Forelimb muscle (tissue), 1 donor: ENCODE measurements at regions not wholly inside any gene's neighbourhood (a gene's known extent, or its start where the extent isn't known, plus 50 kb on each side); places are given as distances from the start of the nearest gene placed in this dataset.
"Not testable (repeated sequence)": the region's sequence is repeated elsewhere in the genome, so short reads cannot be mapped to it uniquely, and the experiment has no call there.

Experiments used
- DNase-seq: peaks from one replicate; pipeline ENCODE4 v3.0.0-alpha.2; 2013; ENCODE audit warnings: low read depth

DNA sequence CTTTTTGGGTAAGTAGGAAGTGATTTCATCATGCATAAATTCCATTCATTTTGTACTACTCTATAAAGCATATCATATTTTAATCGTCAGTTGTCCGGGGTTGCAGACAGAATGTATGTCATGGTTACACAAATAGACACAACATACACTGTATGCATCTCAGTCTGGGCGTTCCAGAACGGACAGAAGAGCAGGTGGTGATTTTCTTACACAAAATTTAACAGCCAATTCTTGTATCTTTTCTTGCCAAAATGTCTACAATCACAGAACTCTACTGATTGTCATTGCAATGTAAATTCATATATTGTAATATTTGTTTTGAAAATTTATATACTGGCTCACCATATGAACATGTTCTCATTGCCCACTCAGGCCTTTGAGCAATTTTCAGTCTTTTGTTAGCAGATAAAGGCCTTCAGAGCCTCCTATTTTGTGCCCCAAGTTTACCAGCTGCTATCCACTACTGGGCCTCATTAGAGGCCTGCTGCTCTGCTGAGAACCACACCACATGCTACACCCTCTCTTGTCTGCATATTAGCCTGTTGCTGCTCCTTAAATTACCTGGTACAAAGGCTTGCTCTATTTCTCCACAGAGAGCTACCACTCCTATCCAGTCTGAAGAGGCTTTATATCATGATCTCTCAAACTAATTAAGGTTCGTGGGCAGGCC, 61.5 kb downstream of the PRDM13 start:
- DNase-seq: no peak

DNA sequence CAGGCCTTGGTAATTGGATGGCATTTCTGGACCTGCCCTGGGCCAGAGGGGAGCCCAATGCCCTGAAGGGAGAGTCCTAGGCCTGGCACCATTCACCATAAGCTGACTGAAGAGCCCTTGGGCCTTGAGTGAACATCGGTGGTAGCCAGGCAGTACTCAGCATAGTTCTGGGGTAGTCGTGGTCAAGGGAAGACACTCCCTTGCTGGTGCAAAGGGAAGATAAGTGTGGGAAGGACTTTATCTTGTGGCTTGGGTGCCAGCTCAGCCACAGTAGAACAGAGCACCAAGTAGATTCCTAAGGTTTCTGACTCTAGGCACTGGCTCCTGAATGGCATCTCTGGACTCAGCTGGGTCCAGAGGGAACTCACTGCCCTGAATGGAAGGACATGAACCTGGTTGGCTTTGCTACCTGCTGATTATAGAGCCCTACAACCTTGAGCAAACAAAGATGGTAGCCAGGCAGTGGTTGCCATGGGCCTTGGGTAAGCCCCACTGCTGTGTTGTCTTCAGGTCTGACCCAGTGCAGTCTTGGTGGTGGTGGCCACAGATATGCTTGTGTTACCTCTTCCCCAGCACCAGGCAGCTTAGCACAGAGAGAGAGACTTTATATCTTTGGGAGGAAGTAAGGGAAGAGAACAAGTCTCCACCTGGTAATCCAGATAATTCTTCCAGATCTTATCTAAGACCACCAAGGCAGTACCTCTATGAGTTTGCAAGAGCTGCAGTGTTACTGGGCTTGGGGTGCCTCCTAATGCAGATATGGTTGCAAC, 83.5 kb downstream of the PRDM13 start:
- DNase-seq: no peak

DNA sequence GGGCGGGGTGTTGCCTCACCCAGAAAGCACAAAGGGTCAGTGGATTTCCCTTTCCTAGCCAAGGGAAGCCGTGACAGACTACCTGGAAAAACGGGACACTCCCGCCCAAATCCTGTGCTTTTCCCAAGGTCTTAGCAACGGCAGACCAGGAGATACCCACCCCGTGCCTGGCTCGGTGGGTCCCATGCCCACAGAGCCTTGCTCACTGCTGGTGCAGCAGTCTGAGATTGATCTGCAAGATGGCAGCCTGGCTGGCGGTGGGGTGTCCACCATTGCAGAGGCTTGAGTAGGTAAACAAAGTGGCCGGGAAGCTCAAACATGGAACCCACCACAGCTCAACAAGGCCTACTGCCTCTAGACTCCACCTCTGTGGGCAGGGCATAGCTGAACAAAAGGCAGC, 95.7 kb downstream of the PRDM13 start:
- DNase-seq: not testable (repeated sequence)

DNA sequence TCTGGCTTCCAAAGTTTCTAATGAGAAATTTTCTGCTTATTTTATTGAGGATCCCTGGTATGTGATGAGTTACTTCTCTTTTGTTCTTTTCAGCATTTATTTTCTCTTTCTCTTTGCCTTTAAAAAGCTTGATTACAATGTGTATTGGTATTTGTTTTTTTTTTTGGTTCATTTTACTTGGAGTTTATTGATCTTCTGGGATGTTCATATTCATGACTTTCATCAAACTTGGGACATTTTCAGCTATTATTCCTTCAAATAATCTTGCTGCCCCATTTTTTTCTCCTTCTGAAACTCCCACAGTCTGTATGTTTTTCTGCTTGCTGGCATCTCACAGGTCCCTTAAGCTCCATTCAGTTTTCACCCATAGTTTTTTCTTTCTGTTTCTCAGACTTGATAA, 102.4 kb downstream of the PRDM13 start:
- DNase-seq: no peak

DNA sequence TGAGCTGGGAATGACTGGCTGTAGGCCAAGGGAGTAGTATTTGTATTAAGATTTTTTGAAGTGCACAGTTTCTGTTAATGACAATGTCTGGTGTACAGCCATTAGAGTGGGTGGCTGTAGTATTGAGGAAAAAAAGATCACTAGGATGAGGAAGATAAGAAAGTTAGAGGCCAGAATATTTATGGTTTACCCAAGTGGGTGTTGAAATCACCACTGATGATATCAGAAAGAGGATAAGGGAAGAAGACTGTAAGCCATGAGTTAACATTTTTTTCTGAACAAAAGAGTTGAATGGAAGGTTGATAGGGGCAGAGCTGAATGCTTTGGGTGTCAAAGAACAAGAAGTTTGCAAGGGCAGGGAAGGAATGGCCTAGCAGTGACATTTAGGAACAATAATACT, 104.7 kb downstream of the PRDM13 start:
- DNase-seq: no peak

DNA sequence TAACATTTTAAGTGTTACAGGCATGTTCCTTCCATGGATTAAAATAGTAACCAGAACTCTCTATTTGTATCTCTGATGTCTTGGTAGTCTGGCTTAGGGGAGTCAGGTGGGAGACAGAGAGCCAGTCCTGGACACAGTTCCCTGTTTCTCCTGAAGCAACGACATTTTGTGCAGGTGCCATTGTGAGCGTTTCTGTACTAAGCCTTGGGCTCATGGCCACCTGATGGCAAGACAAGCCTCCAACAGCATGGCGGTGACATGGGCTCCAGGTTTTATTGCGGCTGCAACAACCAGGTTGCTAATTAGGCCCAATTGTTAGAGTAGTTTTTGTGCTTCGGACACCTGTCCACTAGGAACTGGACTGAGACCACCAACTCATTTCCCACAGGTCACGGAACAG, 105.3 kb downstream of the PRDM13 start:
- DNase-seq: no peak

DNA sequence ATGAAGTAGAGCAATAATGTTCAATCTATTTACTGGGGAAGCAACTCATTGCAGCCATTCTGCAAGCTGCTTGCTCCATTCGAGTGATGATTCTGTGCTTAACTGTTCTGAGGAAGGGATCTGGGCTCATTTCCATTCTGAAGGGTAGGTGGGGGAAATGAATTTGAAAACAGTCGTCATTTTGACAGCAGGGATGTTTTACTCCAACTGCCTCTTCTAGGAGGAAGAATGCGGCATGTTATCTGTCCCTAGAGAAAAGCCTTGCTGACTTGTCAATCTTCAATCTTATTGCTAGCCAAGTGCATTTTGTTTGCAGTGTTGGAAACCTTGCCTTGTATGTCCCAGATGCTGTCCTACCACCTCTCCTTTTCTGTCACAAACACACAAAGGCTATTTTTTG, 105.9 kb downstream of the PRDM13 start:
- no peak for DNase-seq

DNA sequence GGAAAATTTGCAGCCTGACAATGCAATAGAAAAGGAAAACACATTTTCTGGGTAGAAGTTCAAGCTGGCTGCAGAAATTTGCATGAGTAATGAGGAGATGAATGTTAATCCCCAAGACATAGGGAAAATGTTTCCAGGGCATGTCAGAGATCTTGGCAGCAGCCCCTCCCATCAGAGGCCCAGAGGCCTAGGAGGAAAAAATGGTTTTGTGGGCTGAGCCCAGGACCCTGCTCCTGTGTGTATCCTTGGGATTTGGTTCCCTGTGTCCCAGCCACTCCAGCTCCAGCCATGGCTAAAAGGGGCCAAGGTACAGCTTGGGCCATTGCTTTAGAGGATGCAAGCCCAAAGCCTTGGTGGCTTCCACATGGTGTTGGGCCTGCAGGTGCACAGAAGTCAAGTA, 115.4 kb downstream of the PRDM13 start:
- not testable (repeated sequence) for DNase-seq

DNA sequence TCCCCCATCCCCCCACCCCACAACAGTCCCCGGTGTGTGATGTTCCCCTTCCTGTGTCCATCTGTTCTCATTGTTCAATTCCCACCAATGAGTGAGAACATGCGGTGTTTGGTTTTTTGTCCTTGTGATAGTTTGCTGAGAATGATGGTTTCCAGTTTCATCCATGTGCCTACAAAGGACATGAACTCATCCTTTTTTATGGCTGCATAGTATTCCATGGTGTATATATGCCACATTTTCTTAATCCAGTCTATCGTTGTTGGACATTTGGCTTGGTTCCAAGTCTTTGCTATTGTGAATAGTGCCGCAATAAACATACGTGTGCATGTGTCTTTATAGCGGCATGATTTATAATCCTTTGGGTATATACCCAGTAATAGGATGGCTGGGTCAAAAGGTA, 123.6 kb downstream of the PRDM13 start:
- DNase-seq: not testable (repeated sequence)

DNA sequence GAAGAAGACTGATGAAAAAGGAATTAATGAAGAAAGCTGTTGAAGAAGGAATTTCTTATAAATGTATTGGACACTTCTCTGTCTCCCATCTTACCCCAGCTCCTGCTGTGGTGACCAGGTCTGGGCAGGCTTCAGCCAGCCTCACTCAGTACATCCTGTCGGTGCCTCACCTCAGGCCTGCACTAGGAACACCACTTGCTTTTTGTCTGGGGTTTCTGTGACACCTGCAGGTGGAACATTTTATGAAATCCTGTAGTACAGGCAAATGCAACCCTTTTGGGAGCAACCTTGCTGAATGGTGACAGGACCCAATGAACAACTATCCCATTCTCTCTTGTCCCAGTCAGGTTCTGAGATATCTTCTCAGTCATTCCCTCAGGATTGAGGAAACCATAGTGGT, 129.7 kb downstream of the PRDM13 start:
- DNase-seq: no peak

DNA sequence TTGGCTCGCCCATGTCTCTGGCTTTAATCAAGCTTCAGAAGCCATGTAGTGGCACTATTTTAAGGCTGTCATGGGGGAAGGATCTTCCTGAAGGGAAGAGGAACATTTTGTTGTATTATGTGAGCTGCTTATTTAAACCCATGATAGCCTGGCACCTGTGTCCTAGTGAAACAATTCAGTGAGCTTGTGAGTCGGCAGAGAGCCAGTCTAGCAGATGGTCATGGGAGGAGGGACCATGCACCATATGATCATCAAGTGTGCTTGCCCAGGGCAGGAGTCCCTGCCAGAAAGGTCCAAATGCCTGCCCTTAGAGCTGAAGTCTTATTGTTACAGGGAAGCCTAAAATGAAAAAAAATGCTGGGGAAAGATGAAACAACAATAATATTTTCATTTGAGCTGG, 132.9 kb downstream of the PRDM13 start:
- DNase-seq: no peak

DNA sequence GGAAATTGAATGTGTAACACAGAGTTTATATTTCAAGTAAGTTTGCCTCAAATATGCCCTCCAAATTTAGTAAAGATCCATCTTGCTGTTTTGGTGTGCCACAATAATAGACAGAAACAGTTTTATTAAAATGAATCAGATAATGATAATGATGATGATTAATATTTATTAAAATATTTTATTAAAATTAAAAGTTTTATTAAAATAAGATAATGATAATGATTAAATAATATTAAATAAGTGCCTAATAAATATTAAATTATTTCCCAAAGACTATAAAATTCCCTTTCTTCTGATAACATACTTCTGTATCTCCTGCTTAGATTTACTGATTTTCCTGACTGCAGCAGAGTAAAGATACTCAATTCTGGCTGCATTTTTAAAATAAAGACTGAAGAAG, 134.5 kb downstream of the PRDM13 start:
- DNase-seq: no peak

DNA sequence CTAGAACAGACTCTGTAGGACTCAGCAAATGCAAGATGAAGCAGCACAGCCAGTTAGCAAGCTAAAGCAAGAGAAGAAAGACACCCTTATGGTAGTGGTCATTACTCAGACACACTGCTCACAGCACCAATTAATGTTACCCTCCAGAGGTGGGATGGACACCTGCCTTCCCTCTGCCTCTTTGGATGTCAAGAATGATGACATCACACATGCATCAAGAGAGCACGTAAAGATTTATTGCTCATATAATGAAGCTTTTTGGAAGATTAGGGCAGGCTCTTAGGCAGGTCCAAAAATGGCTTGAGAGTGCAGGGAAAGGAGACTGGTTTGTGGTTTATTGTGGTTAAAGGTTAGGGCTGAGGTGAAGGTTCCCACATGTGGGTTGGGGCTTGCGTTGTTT, 137.0 kb downstream of the PRDM13 start:
- no peak for DNase-seq

DNA sequence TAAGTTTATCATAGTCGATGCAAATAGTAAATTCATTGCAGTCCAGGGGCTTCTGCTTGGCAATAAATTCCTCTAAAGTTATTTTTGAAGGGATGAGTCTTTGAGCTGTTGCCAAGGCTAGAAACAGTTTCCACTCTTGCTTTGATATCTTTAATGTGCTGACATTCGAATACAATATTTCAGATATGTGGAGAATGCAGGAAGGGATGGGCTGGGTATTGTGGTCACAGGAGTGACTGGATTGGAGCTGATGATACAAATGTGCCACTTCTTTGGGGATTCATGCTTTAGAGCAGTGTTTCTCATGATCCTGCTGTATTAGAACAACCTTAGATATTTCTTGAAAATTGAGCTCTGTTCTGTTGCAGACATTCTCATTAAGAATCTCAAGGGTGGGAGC, 139.0 kb downstream of the PRDM13 start:
- no peak for DNase-seq

DNA sequence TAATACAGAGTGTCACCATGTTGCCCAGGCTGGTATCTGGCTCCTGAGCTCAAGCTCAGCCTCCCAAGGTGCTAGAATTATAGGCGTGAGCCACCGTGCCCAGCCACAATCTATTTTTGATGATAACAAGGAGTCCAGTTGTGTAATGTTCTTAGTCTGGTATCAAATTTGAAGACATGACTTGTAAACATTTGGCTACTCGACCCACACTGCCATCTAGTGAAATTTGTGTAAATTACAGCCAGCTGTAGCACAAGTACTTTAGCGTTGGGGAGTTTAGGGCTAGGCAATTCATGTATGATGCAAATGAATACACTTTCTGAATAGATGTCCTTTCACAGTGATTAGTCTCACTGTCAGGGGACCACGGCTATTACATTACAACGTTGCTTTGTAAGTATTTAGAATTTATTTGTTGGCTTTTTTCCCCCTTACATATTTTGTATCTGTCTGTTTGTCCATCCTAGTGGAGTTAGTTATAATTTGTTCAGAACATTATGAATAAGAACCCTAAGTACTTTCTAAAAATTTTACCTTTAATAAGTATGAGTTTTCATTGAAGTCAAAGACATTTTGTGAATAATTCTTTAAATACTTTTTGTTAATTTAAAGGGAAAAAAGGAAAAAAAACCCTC, 139.7 kb downstream of the PRDM13 start:
- DNase-seq: peak; percentile 20

DNA sequence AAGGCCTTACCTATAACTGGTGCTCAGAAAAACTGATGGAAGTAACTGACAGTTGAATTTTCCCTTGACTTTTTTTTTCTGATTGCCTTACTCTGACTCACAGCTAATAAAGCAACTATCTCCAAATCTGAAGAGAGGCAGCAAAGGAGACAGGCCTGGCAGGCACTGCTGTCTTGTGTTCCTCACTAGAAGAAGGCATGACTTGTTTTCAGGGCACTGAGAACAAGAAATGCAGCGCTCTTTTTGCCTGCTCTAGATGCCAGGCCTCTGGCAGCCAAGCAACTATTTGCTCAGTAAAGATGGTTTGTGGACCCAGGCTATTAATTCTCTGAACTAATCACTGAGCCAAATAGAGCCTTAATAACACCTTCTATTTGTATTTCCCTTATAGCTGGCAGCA, 155.1 kb downstream of the PRDM13 start:
- DNase-seq: no peak

DNA sequence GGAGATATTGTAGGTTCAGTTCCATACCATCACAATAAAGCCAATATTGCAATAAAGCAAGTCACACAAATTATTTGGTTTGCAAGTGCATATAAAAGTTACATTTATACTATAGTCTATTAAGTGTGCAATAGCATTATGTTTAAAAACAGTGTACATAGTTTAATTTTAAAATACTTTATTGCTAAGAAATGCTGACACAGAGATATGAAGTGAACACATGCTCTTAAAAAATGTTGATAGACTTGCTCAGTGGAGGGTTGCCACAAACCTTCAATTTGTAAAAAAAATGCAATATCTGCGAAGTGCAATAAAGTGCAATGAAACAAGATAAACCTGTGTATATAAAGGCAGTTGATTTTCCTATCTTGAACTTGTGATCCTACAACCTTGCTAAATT, 161.5 kb downstream of the PRDM13 start:
- DNase-seq: no peak

DNA sequence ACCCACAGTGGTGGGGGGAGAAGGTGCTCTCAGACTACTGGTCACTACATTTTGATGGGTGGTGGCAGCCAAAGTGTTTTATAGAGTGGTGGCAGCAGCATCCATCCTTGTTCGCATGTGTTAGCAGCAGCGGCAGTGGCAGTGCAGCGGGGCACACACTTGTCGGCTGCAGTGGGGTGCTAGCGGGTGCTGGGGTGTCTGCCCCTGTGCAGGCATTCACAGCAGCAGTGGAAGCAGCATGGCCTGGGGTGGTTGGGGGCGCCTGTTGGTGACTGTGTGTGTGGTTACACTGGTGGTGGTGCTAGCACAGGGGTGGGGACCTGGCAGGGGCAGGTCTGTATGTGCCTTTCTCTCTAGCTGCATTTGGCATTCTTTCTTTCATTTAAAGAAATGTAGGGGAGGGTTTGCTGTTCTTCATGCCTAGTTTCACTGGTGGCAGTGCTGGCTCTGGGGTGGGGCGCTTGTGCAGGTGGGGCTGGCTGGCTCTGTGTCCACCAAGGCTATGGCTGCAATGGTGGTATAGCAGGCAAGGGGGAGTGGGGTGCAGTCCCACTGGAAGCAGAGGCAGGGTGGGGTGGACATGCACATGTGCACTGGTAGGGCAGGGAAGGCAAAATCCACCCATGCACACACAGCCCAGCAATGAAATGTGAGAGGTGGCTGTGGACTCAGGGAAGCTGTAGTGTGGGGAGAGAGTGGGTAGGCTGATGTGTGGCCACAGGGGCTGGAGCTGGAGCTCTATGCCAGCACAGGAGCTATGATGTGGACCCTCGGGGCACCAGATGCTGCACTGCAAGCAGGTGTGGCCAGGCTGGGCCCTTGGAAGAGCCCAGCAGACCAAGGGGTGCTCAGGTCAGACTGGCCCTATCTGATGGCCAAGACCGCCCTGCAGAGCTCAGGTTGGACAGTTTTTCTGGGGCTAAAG, 173.3 kb downstream of the PRDM13 start:
- no peak for DNase-seq

DNA sequence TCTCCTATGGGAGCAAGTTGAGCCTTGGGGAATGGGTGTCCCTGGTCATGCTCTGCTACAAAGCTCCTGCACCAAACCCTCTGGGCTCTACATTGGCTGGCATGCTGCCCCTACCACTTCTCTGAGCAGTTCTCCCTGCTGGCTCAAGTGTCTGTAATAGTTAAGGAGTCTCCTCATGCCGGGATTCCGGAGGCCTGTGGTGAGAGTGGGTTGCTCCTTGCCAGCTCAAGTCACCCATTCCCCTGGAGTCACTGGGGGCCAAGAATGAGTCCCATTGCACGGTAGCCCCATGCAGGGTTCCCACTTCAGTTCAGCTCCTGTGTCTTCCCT, 173.9 kb downstream of the PRDM13 start:
- DNase-seq: no peak

DNA sequence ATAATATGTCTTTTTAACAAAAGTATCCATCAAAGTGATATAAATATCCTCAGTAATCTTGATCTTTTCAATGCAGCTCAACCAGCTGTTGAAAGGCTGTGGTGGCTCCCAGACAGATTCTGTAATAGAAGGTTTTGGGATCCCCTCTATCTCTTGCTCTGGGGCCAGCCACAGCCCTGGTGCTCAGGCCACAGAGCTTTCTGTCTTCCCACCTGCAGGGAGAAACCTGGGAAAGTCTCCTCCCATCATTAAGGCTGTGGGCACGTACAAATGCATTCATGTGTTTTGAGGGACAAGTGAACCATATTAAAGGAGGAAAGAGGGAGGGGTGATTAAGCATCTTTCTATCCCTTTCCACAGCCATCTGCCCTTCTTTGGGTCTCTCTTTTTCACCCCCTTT, 183.1 kb downstream of the PRDM13 start:
- no peak for DNase-seq

DNA sequence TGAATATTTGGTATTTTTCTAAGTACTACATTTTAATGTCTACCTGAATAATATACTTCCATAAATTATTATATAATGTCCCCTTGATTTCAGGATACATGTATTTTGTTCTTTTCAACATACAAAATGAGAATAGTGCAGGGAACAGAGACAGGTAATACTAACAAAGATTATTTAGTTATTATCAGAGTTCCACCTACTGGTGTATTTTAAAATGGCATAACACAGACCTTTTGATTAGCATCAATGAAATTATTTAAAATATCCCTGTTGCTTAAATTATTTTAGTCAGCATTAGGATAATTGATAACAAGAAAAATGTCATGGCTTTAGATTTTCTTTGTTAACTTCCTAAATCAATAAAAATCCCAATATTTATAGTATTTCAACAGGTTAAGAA, 184.0 kb downstream of the PRDM13 start:
- DNase-seq: no peak

DNA sequence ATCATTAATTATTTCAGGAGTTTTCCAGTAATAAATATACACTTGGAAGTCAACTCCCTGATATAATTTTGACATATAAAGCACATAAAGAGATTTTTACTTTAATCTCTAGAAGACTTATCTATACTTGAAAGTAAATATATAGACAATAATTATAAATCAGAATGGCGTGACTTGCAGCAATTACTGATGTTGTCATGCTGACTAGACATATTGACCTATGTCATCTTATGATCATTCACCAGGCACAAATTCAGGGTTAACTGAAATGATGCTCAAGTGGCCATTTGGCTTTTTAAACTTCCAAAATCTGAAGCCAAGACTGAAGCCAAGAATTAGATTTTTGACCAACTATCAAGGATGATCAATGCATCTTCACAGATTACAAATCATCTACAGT, 192.2 kb downstream of the MCHR2 start:
- no peak for DNase-seq
